ENCODE measurements at regions not wholly inside any gene's neighbourhood (a gene's known extent, or its start where the extent isn't known, plus 50 kb on each side); places are given as distances from the start of the nearest gene placed in this dataset.

GRCh38 chr1:90572446-90572845 lies 144.7 kb downstream of the BARHL2 start:
- TF ChIP-seq CTCF (IDR thresholded peaks at IDR 0.05) (no peak), POLR2A (IDR thresholded peaks at IDR 0.05) (no peak)

All from breast epithelium (tissue), 3 donors.